Mesothelial cell of epicardium (in vitro differentiated cells): ENCODE measurements at regions not wholly inside any gene's neighbourhood (a gene's known extent, or its start where the extent isn't known, plus 50 kb on each side); places are given as distances from the start of the nearest gene placed in this dataset.

Experiments used
- DNase-seq, 2 experiments: peaks; one replicate each; pipeline ENCODE4 v3.0.0; 2021; ENCODE audit warnings: low spot score in 2 of 2; ENCODE audit not compliant: unreplicated experiment in 2 of 2
- H3K27ac Mint-ChIP-seq: 2 replicates; pipeline ENCODE4 v1.8.0; 2021; ENCODE audit warnings: mixed read lengths
- H3K27me3 Mint-ChIP-seq: 2 replicates; pipeline ENCODE4 v1.8.0; 2021; ENCODE audit warnings: low read depth, mixed read lengths
- H3K36me3 Mint-ChIP-seq: 2 replicates; pipeline ENCODE4 v1.8.0; 2021; ENCODE audit warnings: mixed read lengths
- H3K4me1 Mint-ChIP-seq: 2 replicates; pipeline ENCODE4 v1.8.0; 2021; ENCODE audit warnings: mixed read lengths
- H3K4me3 Mint-ChIP-seq: 2 replicates; pipeline ENCODE4 v1.8.0; 2021; ENCODE audit warnings: mild to moderate bottlenecking, moderate library complexity, mixed read lengths
- H3K9me3 Mint-ChIP-seq: 2 replicates; pipeline ENCODE4 v1.8.0; 2021; ENCODE audit warnings: mixed read lengths
- CTCF ChIP-seq: fragments of 200-600 bp; sonication (generic); IDR thresholded peaks from one replicate; pipeline ENCODE4 v1.5.0; 2021; ENCODE audit warnings: antibody characterized with exemption; ENCODE audit not compliant: unreplicated experiment

GRCh38 chr11:33605703-33606102, 94.9 kb downstream of the C11orf91 start:
- H3K9me3 Mint-ChIP-seq = no peaks in the 10 kb centered on the region
- DNase-seq = no peak
- peaks cover 16% of the 10 kb centered on the region for H3K27me3 Mint-ChIP-seq
- H3K36me3 Mint-ChIP-seq = no peaks in the 10 kb centered on the region
- no peak for TF ChIP-seq CTCF
- no peak overlapping the region for H3K4me3 Mint-ChIP-seq
- no peaks in the 10 kb centered on the region for H3K4me1 Mint-ChIP-seq
- H3K27ac Mint-ChIP-seq = no peak overlapping the region

GRCh38 chr11:33598426-33599069, 102.1 kb downstream of the C11orf91 start:
- H3K27me3 Mint-ChIP-seq = peaks cover 59% of the 10 kb centered on the region
- H3K4me3 Mint-ChIP-seq = no peak overlapping the region
- H3K4me1 Mint-ChIP-seq = no peaks in the 10 kb centered on the region
- no peak for TF ChIP-seq CTCF
- H3K27ac Mint-ChIP-seq = no peak overlapping the region
- no peak for DNase-seq
- H3K9me3 Mint-ChIP-seq = peaks cover 8% of the 10 kb centered on the region
- no peaks in the 10 kb centered on the region for H3K36me3 Mint-ChIP-seq

GRCh38 chr11:33594188-33594587, 106.4 kb downstream of the C11orf91 start:
- H3K36me3 Mint-ChIP-seq = no peaks in the 10 kb centered on the region
- H3K9me3 Mint-ChIP-seq = peaks cover 8% of the 10 kb centered on the region
- peaks cover 36% of the 10 kb centered on the region for H3K27me3 Mint-ChIP-seq
- no peaks in the 10 kb centered on the region for H3K4me1 Mint-ChIP-seq
- no peak overlapping the region for H3K4me3 Mint-ChIP-seq
- H3K27ac Mint-ChIP-seq = no peak overlapping the region
- no peak for DNase-seq
- no peak for TF ChIP-seq CTCF

GRCh38 chr11:33590441-33590840, 110.2 kb downstream of the C11orf91 start:
- DNase-seq = no peak
- Mint-ChIP-seq H3K4me1 (no peaks in the 10 kb centered on the region), H3K9me3 (peaks cover 9% of the 10 kb centered on the region), H3K27ac (no peak overlapping the region), H3K27me3 (peaks cover 6% of the 10 kb centered on the region), H3K4me3 (no peak overlapping the region), H3K36me3 (no peaks in the 10 kb centered on the region)
- no peak for TF ChIP-seq CTCF

- Mint-ChIP-seq H3K9me3 (peaks cover 6% of the 10 kb centered on the region), H3K4me1 (no peaks in the 10 kb centered on the region), H3K36me3 (no peaks in the 10 kb centered on the region), H3K27ac (no peak overlapping the region), H3K4me3 (no peak overlapping the region), H3K27me3 (peaks cover 6% of the 10 kb centered on the region)
- no peak for TF ChIP-seq CTCF
- no peak for DNase-seq
Observed at GRCh38 chr11:33588056-33588455, 112.6 kb downstream of the C11orf91 start.

- H3K36me3 Mint-ChIP-seq = no peaks in the 10 kb centered on the region
- peaks cover 7% of the 10 kb centered on the region for H3K27me3 Mint-ChIP-seq
- DNase-seq = no peak
- H3K4me3 Mint-ChIP-seq = no peak overlapping the region
- peaks cover 6% of the 10 kb centered on the region for H3K9me3 Mint-ChIP-seq
- H3K27ac Mint-ChIP-seq = no peak overlapping the region
- no peak for TF ChIP-seq CTCF
- H3K4me1 Mint-ChIP-seq = no peaks in the 10 kb centered on the region
Observed at GRCh38 chr11:33585586-33586209, 114.9 kb downstream of the C11orf91 start.
